ENCODE measurements at regions not wholly inside any gene's neighbourhood (a gene's known extent, or its start where the extent isn't known, plus 50 kb on each side); places are given as distances from the start of the nearest gene placed in this dataset.

GRCh38 chr2:63658176-63658968 lies 69.6 kb downstream of the MDH1 start:
- no peak for DNase-seq

GRCh38 chr2:63660060-63660459 lies 71.3 kb downstream of the MDH1 start:
- no peak for DNase-seq

- DNase-seq: no peak
Observed at GRCh38 chr2:63661076-63661475, 72.3 kb downstream of the MDH1 start.

GRCh38 chr2:63662028-63662804 lies 73.5 kb downstream of the MDH1 start:
- DNase-seq: no peak

DNA sequence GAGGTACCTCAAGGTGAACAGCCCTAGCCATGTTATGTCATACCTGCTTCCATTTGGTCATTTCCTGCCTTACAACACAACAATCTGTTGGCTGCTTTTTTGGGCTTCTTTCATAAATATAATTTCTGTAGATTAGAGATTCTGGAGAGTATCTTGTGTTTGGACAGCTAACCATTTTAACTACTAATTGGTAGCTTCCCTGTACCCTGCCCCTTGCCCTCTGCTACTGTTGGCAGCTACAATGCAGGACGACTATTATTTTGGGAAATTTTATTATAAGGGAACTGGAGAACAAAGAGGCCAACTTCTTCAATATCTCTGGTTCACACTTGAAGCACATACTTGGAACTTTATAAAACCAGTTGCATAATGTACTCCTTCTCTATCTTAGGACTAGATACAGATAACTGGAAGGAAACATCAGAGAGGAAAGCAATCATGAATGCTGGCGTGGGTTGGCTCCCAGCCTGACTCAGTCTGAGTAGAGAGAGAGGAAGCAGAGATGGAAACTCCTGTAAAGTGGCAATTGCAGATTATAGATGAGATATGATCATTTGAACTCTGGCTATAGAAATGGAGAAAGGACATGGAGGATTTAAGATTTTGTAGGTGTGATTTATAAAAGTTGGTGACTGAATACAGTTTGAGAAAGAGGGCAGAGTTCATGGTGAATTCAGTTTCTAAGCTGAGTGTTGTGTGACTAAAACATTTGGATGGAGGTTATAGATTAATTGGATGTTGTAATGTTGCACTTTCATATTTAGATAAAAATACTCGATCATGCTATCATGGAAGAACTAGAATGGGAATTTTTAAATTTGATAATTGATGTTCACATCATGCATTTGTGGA lies 74.5 kb downstream of the MDH1 start:
- DNase-seq: no peak

DNA sequence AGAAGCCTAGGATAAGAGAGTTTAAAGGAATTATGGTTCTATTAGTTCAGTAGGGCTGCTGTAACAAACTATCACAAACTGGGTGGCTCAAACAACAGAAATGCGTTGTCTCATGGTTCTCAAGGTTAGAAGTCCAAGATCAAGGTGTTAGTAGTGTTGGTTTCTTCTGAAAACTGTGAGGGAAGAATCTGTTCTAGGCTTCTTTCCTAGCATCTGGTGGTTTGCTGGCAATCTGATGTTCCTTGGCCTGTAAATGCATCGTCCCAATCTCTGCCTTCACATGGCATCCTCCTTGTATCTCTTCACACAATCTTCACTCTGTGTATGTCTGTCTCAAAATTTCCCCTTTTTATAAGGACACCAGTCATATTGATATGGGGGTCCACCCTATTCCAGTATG lies 76.3 kb downstream of the MDH1 start:
- no peak for DNase-seq

DNA sequence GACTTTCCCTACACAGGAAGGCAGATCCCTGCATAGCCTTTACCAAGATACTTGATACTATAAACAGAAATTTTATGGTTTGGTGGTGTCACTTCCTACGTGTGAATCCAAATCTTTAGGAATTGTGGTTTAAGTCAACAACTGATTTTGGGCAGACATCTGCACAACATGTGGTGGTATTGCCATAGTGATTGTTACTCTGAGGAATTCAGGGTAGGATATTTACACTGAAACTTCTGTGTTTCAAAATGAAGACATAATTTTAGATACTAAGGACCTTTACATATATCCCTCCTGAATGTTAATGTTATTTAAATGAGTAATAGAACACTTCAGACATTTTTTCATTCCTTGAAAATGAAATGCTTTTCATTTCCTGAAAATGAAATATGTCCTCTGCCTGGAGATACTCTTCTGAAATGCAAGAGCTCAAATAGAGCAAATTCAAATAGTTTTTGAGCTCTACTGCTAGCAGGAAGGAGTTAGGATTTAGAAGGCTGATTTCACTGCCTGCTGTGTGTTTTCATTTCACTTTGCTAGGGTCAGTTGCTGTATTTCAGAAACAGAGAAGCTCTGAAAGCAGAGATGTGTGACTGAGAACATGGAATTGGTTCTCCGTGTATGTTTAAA lies 77.2 kb downstream of the MDH1 start:
- DNase-seq: no peak

DNA sequence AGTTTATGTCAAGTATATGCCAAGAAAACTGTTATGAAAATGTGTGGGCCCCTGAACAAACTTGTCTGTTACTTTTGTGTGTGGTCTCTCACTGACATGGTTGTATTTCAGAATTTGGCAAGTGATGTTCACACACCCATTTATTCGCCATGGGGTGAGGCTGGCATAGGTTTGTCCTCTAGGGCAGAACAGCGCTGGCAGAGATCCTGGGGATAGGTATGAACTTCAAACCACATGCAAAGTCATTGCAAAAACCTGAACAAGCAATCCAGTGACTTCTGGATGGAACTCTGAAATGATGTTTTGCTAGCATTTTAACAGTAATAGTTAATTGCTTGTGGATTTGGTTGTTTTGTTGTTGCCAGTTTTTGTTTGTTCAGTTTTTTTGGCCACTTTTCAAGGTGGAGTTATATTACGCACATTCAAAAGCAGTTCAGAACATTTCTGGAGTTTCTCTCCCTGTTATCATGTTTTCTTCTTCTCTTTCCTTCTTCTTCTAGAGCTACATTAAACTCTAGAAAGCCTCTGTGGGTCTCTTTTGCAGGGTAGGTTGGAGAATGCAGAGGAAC lies 78.5 kb downstream of the MDH1 start:
- DNase-seq: no peak

- DNase-seq: no peak
Observed at GRCh38 chr2:63668000-63668399, 79.2 kb downstream of the MDH1 start.

- DNase-seq: no peak
Observed at GRCh38 chr2:63668466-63668865, 79.7 kb downstream of the MDH1 start.

DNA sequence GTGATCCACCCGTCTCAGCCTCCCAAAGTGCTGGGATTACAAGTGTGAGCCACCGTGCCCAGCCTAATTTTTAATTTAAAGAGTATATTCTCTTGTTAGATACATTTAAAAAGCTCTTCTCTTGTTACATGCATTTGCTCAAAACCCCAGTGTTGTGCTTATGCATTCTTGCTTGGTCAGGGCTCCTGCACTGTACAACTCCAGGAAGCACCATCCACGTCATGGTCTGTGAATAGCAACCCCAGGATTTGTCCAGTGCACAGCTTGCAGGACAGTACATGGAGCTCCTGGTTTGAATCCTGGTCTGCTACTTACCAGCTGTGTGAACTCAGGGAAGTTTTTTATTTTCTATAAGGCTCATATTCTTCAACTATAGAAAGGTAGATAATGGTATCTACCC lies 80.8 kb downstream of the MDH1 start:
- no peak for DNase-seq

DNA sequence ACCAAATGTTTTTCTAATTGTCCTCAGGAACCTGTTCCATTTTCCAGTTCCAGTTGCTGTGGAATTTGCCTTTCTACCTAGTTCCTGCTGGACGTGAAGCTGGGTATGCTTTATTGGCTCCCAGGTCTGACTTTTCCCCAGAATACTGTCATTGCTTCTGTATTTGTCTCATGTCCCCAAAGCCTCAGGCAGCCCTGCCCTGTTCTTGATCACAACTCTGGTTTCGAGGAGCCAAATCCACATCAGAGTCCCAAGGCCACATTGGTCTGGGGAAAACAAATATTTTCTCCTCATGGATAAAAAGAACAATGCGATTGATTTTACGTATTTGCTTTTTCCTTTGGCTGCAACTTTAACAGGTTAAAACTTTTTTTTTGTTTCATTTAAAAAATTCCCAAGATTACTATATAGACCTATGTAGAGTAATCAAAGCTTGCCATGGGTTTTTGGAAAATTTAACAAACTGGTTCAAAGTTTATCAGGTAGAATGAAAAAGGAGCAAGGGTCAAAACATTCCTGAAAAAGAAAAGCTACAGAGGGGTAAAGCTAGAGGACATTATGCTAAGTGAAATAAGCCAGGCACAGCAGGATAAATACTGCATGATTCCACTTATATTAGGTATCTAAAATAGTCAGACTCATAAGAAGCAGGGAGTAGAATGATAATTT lies 85.2 kb downstream of the MDH1 start:
- no peak for DNase-seq

DNA sequence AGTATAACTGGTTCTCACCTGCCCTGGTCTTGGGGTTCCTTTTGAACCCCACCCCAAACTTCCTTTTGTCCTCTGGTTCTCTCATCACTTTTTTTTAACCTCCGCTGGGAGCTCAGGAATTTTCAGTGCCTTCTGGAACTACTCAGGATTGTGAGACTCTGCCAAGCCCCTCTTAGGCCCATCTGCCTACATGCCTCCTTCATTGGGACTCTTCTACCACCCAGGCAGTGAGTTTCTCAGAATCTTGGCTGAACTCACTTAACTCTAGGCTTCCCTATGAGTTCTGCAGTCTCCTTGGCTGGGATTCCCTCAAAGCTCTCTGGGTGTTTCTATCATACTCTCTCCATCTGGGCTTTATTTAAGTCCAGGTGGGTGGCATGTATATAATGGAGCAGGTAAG lies 86.3 kb downstream of the MDH1 start:
- no peak for DNase-seq

GRCh38 chr2:63676135-63676534 lies 87.4 kb downstream of the MDH1 start:
- no peak for DNase-seq

- no peak for DNase-seq
Observed at GRCh38 chr2:63678085-63678484, 89.3 kb downstream of the MDH1 start.

- DNase-seq: no peak
Observed at GRCh38 chr2:63678551-63678950, 89.8 kb downstream of the MDH1 start.

DNA sequence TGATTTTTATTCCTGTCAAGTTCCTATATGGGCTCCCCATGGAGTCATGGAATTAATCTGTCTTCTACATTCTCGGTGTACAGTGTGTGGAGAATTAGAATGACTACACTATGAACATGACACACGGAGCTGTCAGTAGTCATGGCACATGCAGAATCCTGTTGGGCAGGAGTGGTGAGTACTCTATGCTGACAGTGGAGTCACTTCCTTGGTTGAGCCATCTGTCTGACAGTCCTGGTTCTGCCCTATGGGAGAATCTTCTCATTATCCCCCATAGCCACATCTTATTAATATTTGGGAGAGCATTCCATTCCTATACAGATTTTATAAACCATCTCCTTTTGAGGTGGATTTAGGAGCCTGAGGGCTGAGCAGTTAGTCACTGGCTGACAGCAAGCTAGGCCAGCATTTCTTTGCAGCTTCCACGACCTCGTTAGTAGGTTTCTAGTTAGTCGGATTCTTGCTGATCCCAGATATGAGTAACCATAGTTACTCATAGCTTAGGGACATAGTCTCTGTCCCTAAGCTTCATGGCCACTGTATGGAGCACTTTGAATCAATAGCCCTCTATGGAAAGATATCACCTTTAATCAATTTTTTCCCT lies 90.6 kb downstream of the MDH1 start:
- DNase-seq: no peak

GRCh38 chr2:63680455-63680854 lies 91.7 kb downstream of the MDH1 start:
- no peak for DNase-seq

- DNase-seq: no peak
Observed at GRCh38 chr2:63681896-63682295, 93.1 kb downstream of the MDH1 start.

DNA sequence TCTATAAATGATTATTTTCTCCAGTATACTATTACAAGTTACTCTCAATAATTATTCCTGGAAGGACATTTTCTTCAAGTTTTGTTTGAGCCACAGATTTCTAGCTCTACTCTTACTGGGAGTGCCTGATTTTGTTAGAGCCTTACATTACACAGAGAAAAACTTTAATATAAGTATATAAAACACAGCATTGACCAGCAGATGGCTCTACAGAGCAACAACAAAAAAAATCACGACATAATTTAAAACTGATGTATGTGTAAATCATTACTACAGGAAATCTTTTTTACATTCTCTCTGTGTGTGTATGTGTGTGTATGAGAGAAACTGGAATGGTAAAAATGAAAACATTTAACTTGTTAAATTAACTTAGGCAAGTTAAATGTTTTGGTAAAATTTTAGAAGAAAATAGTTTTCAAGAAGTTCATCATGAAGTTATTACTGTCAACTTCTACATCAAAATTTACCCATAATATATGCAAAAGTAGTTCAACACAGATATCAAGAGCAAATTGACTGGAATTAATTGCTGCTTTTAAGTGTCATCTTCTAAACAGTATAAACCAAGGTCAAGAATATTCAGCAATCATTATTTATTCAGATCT lies 103.3 kb downstream of the MDH1 start:
- peak; percentile 46 for DNase-seq

- DNase-seq: no peak
Observed at GRCh38 chr2:63695583-63695982, 106.8 kb downstream of the MDH1 start.

All from hindlimb muscle (tissue), 1 donor.